ENCODE measurements at regions not wholly inside any gene's neighbourhood (a gene's known extent, or its start where the extent isn't known, plus 50 kb on each side); places are given as distances from the start of the nearest gene placed in this dataset.

DNA sequence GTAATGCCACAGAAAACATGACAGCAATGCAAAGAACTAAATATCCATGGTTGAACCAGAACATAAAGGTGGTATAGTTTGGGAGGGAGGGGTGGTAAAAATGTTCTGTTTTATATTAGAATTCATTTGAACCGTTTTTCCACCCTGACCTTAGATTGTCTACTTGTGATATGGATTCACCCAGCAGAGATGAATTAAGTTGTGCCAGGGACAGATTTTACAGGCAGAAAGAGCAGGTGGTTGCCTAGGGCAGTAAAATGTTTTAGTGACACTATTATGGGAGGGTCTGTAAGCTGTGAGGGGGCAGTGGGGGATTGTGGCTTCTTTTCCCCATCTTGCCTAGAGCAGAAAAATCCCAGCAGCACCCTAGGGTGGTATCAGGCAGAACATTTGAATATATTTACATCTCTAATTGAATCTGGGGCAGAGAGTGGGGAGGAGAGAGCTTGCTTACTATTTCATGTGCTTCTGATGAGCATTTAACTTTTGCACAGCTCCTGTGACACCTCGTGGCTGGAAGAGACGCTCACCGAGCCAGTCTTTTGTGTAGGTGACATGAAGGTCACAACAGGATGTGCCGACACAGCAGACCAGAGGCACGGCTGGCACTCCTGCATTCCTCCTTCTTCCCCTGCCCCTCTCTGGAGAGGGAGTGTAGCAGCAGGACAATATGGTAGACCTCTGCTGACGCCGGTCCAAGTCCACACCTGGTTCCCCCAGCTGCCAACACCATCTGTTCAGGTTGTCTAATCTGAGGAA lies 452.3 kb downstream of the IRS2 start:
- no peak for ATAC-seq
- TF ChIP-seq TCF4 (CRISPR knock-in tag; IDR thresholded peaks at IDR 0.05; ENCODE audit: borderline replicate concordance) (peak; percentile 74; the same call in 1 of the 2 replicates), SNAI2 (CRISPR knock-in tag; IDR thresholded peaks at IDR 0.05) (0 out of 2 replicates have a peak, but pooled peaks have one; percentile 39), OSR1 (CRISPR knock-in tag; IDR thresholded peaks at IDR 0.05) (no peak)

DNA sequence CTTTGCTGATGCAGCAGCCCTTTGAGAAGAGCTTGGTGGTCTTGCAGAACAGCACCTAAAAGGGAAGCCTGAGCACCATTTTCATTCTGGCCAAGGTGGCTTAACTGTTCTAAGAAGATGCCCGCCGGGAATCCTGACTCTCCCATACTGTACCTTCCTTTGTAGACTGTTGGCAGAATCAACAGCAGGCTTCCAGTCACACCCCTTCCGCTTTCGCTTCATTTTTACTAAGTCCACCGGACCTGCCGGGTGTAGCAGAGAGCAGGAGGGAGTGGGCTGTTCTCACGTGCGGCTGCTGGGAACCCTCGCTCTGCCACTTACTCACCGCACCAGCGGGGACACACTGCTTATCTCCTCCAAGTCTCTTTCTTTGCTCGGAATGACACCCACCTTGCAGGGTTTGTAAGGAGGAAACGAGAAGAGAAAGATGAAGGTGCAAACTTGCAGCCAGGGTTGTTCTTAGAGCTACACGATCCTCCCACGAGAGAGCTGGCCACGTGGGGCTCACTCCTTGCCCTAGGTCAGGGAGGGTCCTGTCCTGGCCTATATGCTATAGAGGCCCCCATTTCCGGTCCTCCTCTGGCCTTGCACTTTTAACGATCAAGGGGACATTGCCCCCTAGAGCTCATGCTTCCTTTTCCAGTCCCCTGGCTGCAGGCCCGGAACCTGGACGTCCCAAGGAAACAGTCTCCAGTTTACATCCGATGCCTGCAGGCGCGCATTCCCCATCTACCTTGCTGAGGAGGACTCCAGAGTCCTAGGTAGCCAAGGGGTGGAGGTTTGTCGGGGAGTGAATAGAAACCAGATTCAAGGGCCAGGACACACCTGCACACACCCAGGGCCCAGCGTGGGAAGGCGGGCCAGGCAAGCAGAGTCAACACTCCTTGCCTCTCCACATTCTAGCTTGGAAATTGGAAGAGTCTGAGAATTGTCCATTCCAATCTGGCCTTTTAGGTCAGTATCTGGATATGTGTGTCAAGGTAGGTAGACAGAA lies 453.6 kb downstream of the IRS2 start:
- no peak for TF ChIP-seq BACH2 (CRISPR knock-in tag; IDR thresholded peaks at IDR 0.05; ENCODE audit: borderline replicate concordance)
- no peak for TF ChIP-seq CSDC2 (CRISPR knock-in tag; IDR thresholded peaks at IDR 0.05)
- no peak for TF ChIP-seq ARNTL (CRISPR knock-in tag; IDR thresholded peaks at IDR 0.05; ENCODE audit: borderline replicate concordance, low read depth)
- TF ChIP-seq GLIS3 (CRISPR knock-in tag; IDR thresholded peaks at IDR 0.05) = no peak
- no peak for TF ChIP-seq ZC3H10 (CRISPR knock-in tag; IDR thresholded peaks at IDR 0.05)
- TF ChIP-seq TCF4 (CRISPR knock-in tag; IDR thresholded peaks at IDR 0.05; ENCODE audit: borderline replicate concordance) = no peak
- no peak for TF ChIP-seq PPARA (CRISPR knock-in tag; IDR thresholded peaks at IDR 0.05; ENCODE audit: borderline replicate concordance)
- TF ChIP-seq, protein P1, sequence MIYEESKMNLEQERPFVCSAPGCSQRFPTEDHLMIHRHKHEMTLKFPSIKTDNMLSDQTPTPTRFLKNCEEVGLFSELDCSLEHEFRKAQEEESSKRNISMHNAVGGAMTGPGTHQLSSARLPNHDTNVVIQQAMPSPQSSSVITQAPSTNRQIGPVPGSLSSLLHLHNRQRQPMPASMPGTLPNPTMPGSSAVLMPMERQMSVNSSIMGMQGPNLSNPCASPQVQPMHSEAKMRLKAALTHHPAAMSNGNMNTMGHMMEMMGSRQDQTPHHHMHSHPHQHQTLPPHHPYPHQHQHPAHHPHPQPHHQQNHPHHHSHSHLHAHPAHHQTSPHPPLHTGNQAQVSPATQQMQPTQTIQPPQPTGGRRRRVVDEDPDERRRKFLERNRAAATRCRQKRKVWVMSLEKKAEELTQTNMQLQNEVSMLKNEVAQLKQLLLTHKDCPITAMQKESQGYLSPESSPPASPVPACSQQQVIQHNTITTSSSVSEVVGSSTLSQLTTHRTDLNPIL (CRISPR knock-in tag; IDR thresholded peaks at IDR 0.05; ENCODE audit: low read depth) = no peak
- no peak for TF ChIP-seq SNAI2 (CRISPR knock-in tag; IDR thresholded peaks at IDR 0.05)
- TF ChIP-seq RARB (CRISPR knock-in tag; IDR thresholded peaks at IDR 0.05) = no peak
- TF ChIP-seq, protein P2, sequence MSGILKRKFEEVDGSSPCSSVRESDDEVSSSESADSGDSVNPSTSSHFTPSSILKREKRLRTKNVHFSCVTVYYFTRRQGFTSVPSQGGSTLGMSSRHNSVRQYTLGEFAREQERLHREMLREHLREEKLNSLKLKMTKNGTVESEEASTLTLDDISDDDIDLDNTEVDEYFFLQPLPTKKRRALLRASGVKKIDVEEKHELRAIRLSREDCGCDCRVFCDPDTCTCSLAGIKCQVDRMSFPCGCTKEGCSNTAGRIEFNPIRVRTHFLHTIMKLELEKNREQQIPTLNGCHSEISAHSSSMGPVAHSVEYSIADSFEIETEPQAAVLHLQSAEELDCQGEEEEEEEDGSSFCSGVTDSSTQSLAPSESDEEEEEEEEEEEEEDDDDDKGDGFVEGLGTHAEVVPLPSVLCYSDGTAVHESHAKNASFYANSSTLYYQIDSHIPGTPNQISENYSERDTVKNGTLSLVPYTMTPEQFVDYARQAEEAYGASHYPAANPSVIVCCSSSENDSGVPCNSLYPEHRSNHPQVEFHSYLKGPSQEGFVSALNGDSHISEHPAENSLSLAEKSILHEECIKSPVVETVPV (CRISPR knock-in tag; IDR thresholded peaks at IDR 0.05) = no peak
- TF ChIP-seq OSR1 (CRISPR knock-in tag; IDR thresholded peaks at IDR 0.05) = no peak
- no peak for TF ChIP-seq ZFP3 (CRISPR knock-in tag; IDR thresholded peaks at IDR 0.05)
- no peak for TF ChIP-seq ZFP30 (CRISPR knock-in tag; IDR thresholded peaks at IDR 0.05)
- ATAC-seq = no peak

GRCh38 chr13:109331898-109332297 lies 454.5 kb downstream of the IRS2 start:
- TF ChIP-seq RARB (CRISPR knock-in tag; IDR thresholded peaks at IDR 0.05) = no peak
- peak; percentile 48; the same call in 1 of the 2 replicates for TF ChIP-seq TOX (CRISPR knock-in tag; IDR thresholded peaks at IDR 0.05; ENCODE audit: borderline replicate concordance)
- no peak for TF ChIP-seq ARNTL (CRISPR knock-in tag; IDR thresholded peaks at IDR 0.05; ENCODE audit: borderline replicate concordance, low read depth)
- TF ChIP-seq, protein P3, sequence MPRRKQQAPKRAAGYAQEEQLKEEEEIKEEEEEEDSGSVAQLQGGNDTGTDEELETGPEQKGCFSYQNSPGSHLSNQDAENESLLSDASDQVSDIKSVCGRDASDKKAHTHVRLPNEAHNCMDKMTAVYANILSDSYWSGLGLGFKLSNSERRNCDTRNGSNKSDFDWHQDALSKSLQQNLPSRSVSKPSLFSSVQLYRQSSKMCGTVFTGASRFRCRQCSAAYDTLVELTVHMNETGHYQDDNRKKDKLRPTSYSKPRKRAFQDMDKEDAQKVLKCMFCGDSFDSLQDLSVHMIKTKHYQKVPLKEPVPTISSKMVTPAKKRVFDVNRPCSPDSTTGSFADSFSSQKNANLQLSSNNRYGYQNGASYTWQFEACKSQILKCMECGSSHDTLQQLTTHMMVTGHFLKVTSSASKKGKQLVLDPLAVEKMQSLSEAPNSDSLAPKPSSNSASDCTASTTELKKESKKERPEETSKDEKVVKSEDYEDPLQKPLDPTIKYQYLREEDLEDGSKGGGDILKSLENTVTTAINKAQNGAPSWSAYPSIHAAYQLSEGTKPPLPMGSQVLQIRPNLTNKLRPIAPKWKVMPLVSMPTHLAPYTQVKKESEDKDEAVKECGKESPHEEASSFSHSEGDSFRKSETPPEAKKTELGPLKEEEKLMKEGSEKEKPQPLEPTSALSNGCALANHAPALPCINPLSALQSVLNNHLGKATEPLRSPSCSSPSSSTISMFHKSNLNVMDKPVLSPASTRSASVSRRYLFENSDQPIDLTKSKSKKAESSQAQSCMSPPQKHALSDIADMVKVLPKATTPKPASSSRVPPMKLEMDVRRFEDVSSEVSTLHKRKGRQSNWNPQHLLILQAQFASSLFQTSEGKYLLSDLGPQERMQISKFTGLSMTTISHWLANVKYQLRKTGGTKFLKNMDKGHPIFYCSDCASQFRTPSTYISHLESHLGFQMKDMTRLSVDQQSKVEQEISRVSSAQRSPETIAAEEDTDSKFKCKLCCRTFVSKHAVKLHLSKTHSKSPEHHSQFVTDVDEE (CRISPR knock-in tag; IDR thresholded peaks at IDR 0.05) = no peak
- no peak for TF ChIP-seq CSDC2 (CRISPR knock-in tag; IDR thresholded peaks at IDR 0.05)
- ATAC-seq = peak; percentile 84

DNA sequence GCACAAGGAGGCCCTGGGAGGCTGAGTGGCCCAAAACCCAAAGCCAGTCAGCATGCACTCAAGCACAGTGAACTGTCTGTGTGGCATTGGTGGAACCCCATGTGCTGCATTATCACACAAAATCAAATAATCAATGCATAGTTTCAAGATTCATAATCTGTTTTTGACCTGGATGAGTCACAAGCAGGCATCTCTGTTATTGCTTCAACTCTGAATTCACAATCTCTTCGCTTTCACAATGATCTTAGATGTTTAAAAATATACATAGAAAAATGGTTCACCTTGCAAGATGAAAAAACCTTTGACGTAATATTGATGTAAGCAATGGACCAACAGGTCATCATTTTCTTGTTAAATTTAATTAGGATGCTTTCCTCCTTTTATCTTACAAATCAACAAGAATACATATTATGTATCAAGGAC lies 455.4 kb downstream of the IRS2 start:
- no peak for TF ChIP-seq ZNF8 (CRISPR knock-in tag; IDR thresholded peaks at IDR 0.05)
- TF ChIP-seq SNAI2 (CRISPR knock-in tag; IDR thresholded peaks at IDR 0.05) = no peak
- TF ChIP-seq, protein P2 (CRISPR knock-in tag; IDR thresholded peaks at IDR 0.05) = no peak
- no peak for TF ChIP-seq ZNF70 (CRISPR knock-in tag; IDR thresholded peaks at IDR 0.05)
- no peak for TF ChIP-seq OSR1 (CRISPR knock-in tag; IDR thresholded peaks at IDR 0.05)
- TF ChIP-seq RARB (CRISPR knock-in tag; IDR thresholded peaks at IDR 0.05) = no peak
- TF ChIP-seq, protein P4, sequence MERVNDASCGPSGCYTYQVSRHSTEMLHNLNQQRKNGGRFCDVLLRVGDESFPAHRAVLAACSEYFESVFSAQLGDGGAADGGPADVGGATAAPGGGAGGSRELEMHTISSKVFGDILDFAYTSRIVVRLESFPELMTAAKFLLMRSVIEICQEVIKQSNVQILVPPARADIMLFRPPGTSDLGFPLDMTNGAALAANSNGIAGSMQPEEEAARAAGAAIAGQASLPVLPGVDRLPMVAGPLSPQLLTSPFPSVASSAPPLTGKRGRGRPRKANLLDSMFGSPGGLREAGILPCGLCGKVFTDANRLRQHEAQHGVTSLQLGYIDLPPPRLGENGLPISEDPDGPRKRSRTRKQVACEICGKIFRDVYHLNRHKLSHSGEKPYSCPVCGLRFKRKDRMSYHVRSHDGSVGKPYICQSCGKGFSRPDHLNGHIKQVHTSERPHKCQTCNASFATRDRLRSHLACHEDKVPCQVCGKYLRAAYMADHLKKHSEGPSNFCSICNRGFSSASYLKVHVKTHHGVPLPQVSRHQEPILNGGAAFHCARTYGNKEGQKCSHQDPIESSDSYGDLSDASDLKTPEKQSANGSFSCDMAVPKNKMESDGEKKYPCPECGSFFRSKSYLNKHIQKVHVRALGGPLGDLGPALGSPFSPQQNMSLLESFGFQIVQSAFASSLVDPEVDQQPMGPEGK (CRISPR knock-in tag; IDR thresholded peaks at IDR 0.05; ENCODE audit: borderline replicate concordance) = no peak
- peak; percentile 22; the same call in 2 of the 3 replicates for ATAC-seq
